HL-60 (cell line): ENCODE measurements at regions not wholly inside any gene's neighbourhood (a gene's known extent, or its start where the extent isn't known, plus 50 kb on each side); places are given as distances from the start of the nearest gene placed in this dataset.

Experiments
- DNase-seq, 2 experiments: peaks; one replicate each; pipeline ENCODE4 v3.0.0-alpha.2; 2010 to 2020; ENCODE audit warnings: low read depth in 1 of 2, low spot score in 1 of 2
- H3K27ac ChIP-seq: fragments of 250-450 bp; sonication (Bioruptor Pico); replicated peaks from 2 replicates; pipeline ENCODE4 v1.5.1; 2020; ENCODE audit warnings: mild to moderate bottlenecking, moderate library complexity
- H3K27me3 ChIP-seq: fragments of 250-450 bp; sonication (Bioruptor Pico); 2 replicates; pipeline ENCODE4 v1.5.1; 2021; ENCODE audit warnings: mild to moderate bottlenecking, moderate library complexity; ENCODE audit not compliant: insufficient read depth, poor library complexity, severe bottlenecking
- H3K4me3 ChIP-seq: replicated peaks from 2 replicates; pipeline ENCODE4 v1.5.1; 2011; ENCODE audit warnings: mild to moderate bottlenecking, control low read depth, low read length; ENCODE audit not compliant: insufficient read depth
- CTCF ChIP-seq: IDR thresholded peaks from one replicate; pipeline ENCODE4 v1.5.1; 2011; ENCODE audit warnings: low read length, control low read depth, inconsistent platforms; ENCODE audit not compliant: insufficient read depth
- GABPA ChIP-seq: IDR thresholded peaks from 2 replicates; pipeline ENCODE4 v1.6.1; 2012; ENCODE audit warnings: low read depth
- POLR2AphosphoS5 ChIP-seq: IDR thresholded peaks from 2 replicates; pipeline ENCODE4 v1.6.1; 2012; ENCODE audit warnings: low read depth
- REST ChIP-seq: IDR thresholded peaks from 2 replicates; pipeline ENCODE4 v1.6.1; 2012; ENCODE audit warnings: low read depth; ENCODE audit not compliant: insufficient replicate concordance
- SPI1 ChIP-seq: IDR thresholded peaks from 2 replicates; pipeline ENCODE4 v1.6.1; 2012; ENCODE audit warnings: low read depth, mild to moderate bottlenecking, borderline replicate concordance

- no peak for TF ChIP-seq REST
- TF ChIP-seq SPI1: no peak
- no peak for TF ChIP-seq GABPA
- no peak for TF ChIP-seq CTCF
- no peak for TF ChIP-seq POLR2AphosphoS5
- Histone ChIP-seq H3K27ac (no peak overlapping the region), H3K27me3 (no peaks in the 10 kb centered on the region), H3K4me3 (no peak overlapping the region)
- DNase-seq: no peak
These were observed 364.5 kb upstream of the XYLT1 start for GRCh38 chr16:17835118-17835876.

GRCh38 chr16:17832738-17833137, 362.0 kb upstream of the XYLT1 start:
- no peak overlapping the region for H3K4me3 ChIP-seq
- no peaks in the 10 kb centered on the region for H3K27me3 ChIP-seq
- no peak overlapping the region for H3K27ac ChIP-seq
- no peak for DNase-seq
- TF ChIP-seq SPI1 (no peak), GABPA (no peak), CTCF (no peak), REST (no peak), POLR2AphosphoS5 (no peak)

- Histone ChIP-seq H3K27me3 (no peaks in the 10 kb centered on the region), H3K4me3 (no peak overlapping the region), H3K27ac (no peak overlapping the region)
- DNase-seq: no peak
- TF ChIP-seq CTCF (no peak), POLR2AphosphoS5 (no peak), REST (no peak), SPI1 (no peak), GABPA (no peak)
These were observed 360.6 kb upstream of the XYLT1 start for GRCh38 chr16:17831330-17831729.
